Amygdala (tissue), 56 donors: ENCODE measurements at regions not wholly inside any gene's neighbourhood (a gene's known extent, or its start where the extent isn't known, plus 50 kb on each side); places are given as distances from the start of the nearest gene placed in this dataset.

Experiments
- DNase-seq, 56 donors: peaks; one replicate each; lab custom pipeline; 2025; lab: John Stamatoyannopoulos, UW

DNA sequence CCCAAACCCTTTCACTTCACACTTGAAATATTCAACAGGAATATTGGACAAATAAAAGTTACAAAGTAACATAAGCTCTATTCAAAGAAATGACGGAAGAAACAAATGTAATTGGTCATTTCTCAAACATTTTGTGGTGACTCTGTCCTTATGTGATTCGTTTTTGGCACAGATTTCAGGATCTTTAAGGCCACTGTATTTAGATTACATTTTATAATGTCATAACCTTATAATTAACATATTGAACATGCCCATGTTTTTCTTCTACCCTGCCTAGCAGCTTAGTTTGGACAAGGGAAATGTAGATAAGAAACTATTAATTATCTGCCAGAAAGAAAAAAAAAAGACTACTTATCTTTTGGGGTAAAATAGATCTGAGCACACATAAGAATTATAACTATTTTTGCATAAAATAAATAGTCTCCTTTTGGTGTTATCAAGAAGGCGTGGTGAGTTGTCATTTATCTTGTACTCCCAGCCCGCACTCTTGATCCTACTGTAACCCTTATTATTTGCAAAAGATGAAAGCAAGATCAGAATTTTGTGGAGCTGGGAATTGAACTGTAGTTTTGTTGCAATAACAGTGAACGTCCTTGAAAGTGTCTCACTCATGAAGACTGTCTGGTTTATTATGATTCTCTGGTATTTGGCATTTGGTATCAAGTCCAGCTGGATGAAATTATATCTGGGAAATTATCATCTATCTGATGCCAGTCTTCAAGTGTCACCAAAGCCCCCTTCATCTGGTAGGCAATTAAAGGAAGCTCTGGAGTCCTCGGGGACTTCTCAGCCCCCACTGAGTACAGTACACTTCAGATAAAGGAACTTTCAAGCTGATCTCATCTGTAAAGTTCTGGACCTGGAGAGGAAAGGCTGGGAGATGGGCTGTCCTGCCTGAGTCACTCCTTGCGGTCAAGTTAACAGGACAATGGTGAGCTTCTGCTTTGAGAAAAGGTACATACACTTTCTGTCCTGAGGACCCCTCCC lies 175.7 kb upstream of the INHBA start:
- no peak for DNase-seq

DNA sequence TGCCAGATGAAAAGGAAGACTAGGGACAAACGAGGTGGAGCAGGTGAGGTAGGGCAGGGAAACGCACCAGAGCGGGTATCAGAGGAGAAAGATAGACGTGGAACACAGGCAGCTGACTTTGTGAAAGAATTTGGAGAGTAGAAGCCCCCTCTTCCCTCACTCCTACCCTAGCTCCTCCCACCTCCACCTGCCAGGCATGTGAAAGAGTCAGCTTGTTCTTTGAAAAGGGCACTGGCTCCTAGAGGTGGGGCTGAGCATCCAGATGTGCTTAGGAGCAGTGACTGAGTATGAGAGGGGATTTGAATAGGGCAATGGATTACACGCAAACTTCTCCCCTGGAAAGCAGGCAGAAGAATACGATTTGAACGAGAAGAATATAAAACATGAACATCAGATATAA lies 174.2 kb upstream of the INHBA start:
- no peak for DNase-seq

GRCh38 chr7:41875513-41875912 lies 172.6 kb upstream of the INHBA start:
- no peak for DNase-seq

DNA sequence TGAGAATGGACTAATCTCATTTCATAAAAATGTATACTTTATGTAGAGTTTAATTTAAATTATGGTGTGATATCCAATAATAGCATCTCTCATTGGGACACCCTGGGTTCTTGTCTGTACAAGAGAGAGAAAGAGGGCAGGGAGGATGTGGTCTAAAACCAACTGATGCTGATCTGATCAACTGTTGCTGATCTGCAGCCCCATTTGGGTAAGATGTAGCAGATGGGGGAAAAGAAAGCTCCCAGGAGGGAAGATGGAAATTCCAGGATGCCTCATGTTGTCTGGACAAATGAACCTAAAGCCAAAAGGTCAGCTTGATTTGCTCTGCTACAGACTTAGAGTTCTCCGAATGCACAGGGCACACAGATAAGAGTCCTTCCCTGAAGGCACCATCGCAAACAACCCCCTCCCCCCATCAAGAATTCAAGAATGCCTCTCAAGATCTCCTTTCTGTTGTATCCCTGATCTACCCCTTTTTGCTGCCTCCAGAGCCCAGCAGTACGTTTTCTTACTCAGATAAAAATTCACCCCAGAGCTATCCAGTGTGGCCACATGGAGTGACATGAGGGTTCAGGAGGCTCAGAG lies 171.4 kb upstream of the INHBA start:
- DNase-seq, result no peak

DNA sequence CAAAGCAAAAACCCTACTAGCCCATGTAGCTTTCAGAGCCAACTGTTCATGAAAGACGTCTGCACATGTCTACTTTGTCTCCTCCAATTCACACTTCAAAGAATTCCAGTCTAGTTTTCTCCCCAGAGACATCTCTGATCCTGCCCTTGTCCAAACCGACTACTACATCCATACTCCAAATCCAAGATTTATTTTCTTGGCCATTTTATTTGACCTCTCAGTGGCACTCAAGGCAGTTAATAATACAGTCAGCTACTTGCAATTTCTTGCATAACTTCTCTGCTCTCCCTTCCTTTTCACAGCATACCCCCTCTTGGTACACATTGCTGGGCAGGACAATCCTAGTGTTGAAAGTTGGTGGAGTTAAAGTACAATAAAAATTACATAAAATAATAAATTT lies 170.9 kb upstream of the INHBA start:
- no peak for DNase-seq

DNA sequence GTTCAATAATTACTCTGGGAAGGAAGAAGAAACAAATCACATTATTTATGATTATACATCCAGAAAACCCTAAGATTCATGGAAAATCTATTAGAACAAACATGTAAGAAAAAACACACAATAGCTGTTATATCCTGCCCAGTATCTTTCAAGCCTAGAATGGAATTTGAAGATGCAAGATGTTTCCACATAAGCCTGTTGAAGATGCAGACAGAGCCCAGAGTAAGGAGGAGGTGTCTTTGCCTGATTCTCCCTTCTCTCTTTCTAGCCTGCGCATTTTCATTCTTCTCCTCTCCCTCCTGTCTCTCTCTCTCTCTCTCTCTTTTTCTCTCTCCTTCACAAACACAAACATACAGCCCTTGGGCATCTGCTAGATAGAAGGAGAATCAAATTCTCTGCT lies 170.1 kb upstream of the INHBA start:
- DNase-seq, result no peak

GRCh38 chr7:41870461-41871138 lies 167.7 kb upstream of the INHBA start:
- no peak for DNase-seq

- DNase-seq, result no peak
Measured at GRCh38 chr7:41869997-41870396, 167.1 kb upstream of the INHBA start.

DNA sequence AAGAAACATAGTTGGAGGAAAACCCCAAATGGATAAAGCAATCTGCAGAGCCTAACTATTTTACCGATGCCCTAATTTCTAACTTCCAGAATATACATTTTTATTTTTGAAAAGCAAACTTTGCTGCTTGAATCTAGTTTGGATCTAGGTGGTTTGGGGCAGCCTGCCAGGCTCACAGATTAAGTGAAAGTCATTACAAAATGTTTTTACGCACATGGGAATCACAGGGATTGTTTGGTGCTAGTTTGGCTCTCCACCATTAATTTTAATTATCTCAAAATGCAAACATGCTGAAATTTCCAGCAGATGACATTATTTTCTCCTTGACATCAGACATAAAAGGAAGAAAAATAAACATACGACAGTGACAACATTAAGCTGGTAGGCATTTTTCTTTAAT lies 166.7 kb upstream of the INHBA start:
- no peak for DNase-seq

DNA sequence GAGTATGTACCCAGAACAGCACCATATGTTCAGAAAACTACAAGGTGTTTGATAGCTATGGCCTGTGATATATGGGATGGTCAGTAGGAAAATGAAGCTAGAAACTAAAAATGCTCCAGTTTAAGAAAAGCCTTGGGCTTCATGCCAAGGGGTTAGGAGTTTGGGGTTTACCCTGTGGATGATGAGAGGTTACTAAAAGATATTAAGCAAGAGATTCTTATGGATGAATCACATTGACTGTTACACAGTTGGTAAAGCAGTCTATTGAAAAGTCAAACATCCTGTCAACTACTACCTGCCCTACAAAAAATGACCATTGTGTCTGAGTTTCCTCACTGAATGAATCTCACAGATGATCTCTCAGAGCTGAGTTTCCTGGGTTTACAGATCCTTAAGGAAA lies 166.2 kb upstream of the INHBA start:
- no peak for DNase-seq

DNA sequence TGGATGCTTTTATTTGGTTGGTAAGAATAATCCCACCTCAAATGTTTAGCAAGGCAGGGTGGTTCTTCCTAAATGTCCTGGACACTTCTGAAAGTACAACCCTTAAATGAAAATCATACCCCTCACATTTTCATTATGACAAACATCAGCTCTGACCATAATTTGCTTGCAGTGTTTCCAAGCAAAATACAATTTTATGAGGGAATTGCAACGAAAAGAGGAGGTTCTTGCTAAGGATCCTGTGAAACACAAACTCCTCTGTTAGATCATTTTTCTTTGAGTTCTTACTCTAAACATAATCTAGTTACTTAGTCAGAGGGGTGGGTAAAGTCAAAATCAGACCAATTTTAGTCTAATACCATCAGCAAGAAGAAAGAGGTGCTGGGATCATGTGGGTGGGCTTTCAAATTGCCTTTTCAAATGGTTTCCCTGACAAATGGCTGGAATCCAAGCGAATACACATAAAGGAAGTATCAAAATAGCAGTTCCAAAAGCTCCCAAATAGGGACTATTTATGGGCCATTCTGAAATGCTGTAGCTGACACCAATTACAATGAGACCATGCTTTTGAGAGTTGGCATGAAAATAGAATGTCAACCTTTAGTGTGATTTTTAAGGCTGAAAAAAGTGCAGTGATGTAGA lies 164.9 kb upstream of the INHBA start:
- DNase-seq, result no peak

- DNase-seq, result no peak
Measured at GRCh38 chr7:41862261-41862660, 159.4 kb upstream of the INHBA start.

GRCh38 chr7:41861642-41862041 lies 158.8 kb upstream of the INHBA start:
- no peak for DNase-seq

DNA sequence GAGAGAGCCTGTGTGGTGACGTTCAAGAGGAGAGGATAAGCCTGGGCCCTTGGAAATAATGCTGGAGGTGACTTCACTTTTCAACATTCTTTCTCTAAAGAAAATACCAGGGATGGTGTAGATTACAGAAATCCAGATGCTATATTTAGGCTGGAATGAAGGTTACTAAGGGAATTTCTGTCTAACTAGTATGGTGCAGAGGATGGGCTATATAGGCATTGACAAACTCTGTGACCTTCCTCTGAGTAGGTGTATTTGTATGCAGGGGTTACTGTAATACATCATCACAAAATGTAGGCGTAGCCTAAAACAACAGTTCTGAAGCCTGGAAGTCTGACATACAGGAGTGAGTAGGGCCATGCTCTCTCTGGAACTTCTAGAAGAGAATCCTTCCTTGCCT lies 155.3 kb upstream of the INHBA start:
- no peak for DNase-seq

DNA sequence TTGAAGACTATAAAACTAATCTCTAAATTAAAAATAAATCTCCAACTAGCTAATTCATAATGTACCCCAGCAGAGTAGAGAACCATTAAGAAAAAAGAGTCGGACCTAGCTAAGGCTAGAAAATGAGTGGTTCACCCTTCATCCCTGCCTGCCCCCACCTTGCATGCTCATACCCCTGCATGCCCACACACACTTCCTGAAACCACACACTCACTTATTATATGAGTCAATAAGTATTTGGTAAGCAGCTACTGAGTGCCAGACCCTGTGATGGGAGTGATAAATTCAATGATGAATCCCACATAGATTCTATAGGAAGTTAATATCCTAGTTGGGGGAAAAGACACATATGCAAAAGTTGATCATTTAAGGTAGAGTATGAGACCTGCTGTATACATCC lies 152.9 kb upstream of the INHBA start:
- DNase-seq, result no peak

DNA sequence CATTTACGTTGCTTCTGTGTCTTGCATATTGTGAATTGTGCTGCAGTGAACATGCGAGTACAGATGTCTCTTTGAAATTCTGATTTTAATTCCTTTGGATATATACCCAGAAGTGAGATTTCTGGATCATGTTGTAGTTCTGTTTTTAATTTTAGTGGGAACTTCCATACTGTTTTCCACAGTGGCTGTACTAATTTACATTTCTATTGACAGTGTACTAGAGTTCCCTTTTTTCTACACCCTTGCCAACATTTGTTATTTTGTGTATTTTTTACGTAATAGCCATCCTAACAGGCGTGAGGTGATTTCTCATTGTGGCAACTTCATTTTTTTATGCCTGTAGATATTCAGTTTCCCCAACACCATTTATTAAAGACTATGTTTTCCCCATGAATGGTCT lies 144.7 kb upstream of the INHBA start:
- DNase-seq, result no peak

GRCh38 chr7:41847151-41847550 lies 144.3 kb upstream of the INHBA start:
- DNase-seq, result no peak

DNA sequence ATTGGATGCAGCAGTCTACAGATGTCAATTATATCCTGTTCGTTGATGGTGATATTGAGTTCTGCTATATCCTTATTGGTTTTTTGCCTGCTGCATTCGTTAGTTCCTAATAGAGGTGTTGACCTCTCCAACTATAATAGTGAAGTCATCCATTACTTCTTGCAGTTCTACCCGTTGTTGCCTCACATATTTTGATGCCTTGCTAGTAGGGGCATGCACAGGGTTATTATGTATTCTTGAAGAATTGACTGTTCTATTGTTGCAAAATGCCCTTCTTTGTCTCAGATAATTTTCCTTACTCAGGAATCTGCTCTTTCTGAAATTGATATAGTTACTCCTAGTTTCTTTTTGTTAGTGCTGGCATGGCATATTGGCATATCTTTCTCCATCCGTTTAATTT lies 140.1 kb upstream of the INHBA start:
- DNase-seq, result no peak

GRCh38 chr7:41837916-41838315 lies 135.0 kb upstream of the INHBA start:
- no peak for DNase-seq

- no peak for DNase-seq
Measured at GRCh38 chr7:41835976-41836530, 133.2 kb upstream of the INHBA start.
